Panc1 (cell line): ENCODE measurements at regions not wholly inside any gene's neighbourhood (a gene's known extent, or its start where the extent isn't known, plus 50 kb on each side); places are given as distances from the start of the nearest gene placed in this dataset.

Source experiments
- CTCF ChIP-seq: fragments of 450-650 bp; IDR thresholded peaks from 2 replicates; pipeline ENCODE4 v1.5.1; 2017; ENCODE audit warnings: mild to moderate bottlenecking
- REST ChIP-seq, 2 experiments: IDR thresholded peaks; 2 replicates each; pipeline ENCODE4 v1.6.1; 2011 to 2012; ENCODE audit warnings: low read depth in 2 of 2, control low read depth in 1 of 2, low read length in 1 of 2, mild to moderate bottlenecking in 1 of 2, moderate library complexity in 1 of 2; ENCODE audit not compliant: insufficient read depth in 1 of 2

- no peak for TF ChIP-seq CTCF
- no peak for TF ChIP-seq REST (IDR thresholded peaks at IDR 0.05; ENCODE audit: insufficient read depth in 1 of 2, low read depth in 2 of 2, low read length in 1 of 2)
These were observed 243.5 kb downstream of the GADD45G start for GRCh38 chr9:89848060-89849040.
